SK-N-MC (cell line): ENCODE measurements at regions not wholly inside any gene's neighbourhood (a gene's known extent, or its start where the extent isn't known, plus 50 kb on each side); places are given as distances from the start of the nearest gene placed in this dataset.
A peak's percentile ranks its signal among the peaks of the same experiment; 100 is the strongest.
"Not testable (repeated sequence)": the region's sequence is repeated elsewhere in the genome, so short reads cannot be mapped to it uniquely, and the experiment has no call there.

Experiments used
- DNase-seq: peaks from one replicate; pipeline ENCODE4 v3.0.0-alpha.2; 2011; ENCODE audit warnings: low read depth, low spot score
- H3K27ac ChIP-seq: fragments of 200-600 bp; sonication (generic); 2 replicates; pipeline ENCODE4 v1.5.1; 2016; ENCODE audit warnings: mixed run types
- H3K36me3 ChIP-seq: fragments of 200-600 bp; sonication (generic); 2 replicates; pipeline ENCODE4 v1.6.1; 2017; ENCODE audit warnings: antibody characterized with exemption, low read length, mixed read lengths; ENCODE audit not compliant: insufficient read depth
- H3K4me3 ChIP-seq: fragments of 200-600 bp; sonication (generic); 2 replicates; pipeline ENCODE4 v1.5.1; 2016
- H3K9ac ChIP-seq: fragments of 200-600 bp; sonication (generic); 2 replicates; pipeline ENCODE4 v1.8.0; 2017; ENCODE audit warnings: mixed run types, mixed read lengths; ENCODE audit not compliant: insufficient read length
- H3K9me3 ChIP-seq: fragments of 200-600 bp; sonication (generic); 2 replicates; pipeline ENCODE4 v1.6.1; 2017; ENCODE audit warnings: low read depth, mild to moderate bottlenecking, antibody characterized with exemption, low read length, moderate library complexity, mixed read lengths
- EZH2 ChIP-seq: fragments of 200-600 bp; sonication (generic); IDR thresholded peaks from one replicate; pipeline ENCODE4 v1.6.1; 2017; ENCODE audit warnings: antibody characterized with exemption
- FOXP2 ChIP-seq: optimal IDR thresholded peaks from 2 replicates; pipeline ENCODE3; 2011; ENCODE audit warnings: mild to moderate bottlenecking, moderate library complexity; ENCODE audit not compliant: insufficient read depth; ENCODE audit errors: extremely low read length, control extremely low read depth
- POLR2AphosphoS5 ChIP-seq: IDR thresholded peaks from 2 replicates; pipeline ENCODE4 v1.6.1; 2012; ENCODE audit warnings: mild to moderate bottlenecking, low read depth, low read length, borderline replicate concordance

- Histone ChIP-seq H3K36me3 (no peaks in the 10 kb centered on the region), H3K27ac (no peak overlapping the region), H3K9me3 (no peaks in the 10 kb centered on the region), H3K4me3 (no peak overlapping the region), H3K9ac (no peak overlapping the region)
- no peak for DNase-seq
- TF ChIP-seq POLR2AphosphoS5 (no peak), FOXP2 (no peak), EZH2 (no peak)
Observed at GRCh38 chr11:98710986-98711385, 309.8 kb upstream of the CNTN5 start.

DNA sequence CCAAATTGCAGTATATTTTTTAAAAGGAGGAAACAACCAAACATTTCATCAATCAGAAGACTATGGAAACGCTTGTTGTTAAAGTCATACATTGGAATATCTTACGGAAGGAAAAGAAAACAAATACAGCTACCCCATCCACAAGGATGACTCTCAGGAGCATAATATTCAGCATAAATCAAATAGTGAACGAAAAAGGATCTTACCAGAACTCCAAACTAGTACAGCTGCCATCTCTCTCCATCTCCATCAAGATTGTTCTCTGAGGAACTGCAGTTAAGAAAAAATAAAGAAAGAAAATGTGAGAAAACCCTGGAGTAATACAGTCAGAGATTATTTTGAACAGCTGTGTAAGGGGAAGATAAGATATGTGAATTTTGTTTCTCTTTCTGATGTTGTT is 299.8 kb upstream of the CNTN5 start:
- TF ChIP-seq EZH2 (no peak), FOXP2 (no peak), POLR2AphosphoS5 (no peak)
- no peaks in the 10 kb centered on the region for H3K9me3 ChIP-seq

DNA sequence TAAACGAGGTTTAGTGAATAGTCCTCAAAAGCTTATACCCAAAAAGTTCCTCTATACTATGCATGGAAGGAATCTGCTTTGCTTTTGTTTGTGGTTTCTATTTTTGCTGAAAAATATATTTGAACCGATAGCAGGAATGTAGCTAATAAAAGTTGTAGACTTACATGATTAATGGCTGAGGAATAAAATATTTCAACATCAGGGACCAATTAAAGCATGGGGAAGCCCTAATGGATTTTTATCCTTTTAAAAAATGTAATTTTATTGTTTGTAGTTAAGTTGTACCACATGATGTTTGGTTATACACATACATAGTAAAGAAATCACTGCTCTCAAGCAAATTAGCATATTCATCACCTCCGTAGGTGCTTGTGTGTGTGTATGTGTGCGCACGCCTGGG is 295.3 kb upstream of the CNTN5 start:
- no peaks in the 10 kb centered on the region for H3K36me3 ChIP-seq
- H3K9me3 ChIP-seq, result no peaks in the 10 kb centered on the region; the same call in 1 of the 2 replicates
- peak overlapping the region; percentile 84 for H3K27ac ChIP-seq
- H3K9ac ChIP-seq, result no peak overlapping the region
- peak overlapping the region; percentile 50 for H3K4me3 ChIP-seq
- DNase-seq, result peak; percentile 88
- TF ChIP-seq EZH2, result no peak
- TF ChIP-seq POLR2AphosphoS5, result peak; percentile 50; the same call in 1 of the 2 replicates
- TF ChIP-seq FOXP2, result peak; percentile 83

More for the DNA sequence above, 299.8 kb upstream of the CNTN5 start:
- Histone ChIP-seq H3K27ac (no peak overlapping the region), H3K36me3 (no peaks in the 10 kb centered on the region), H3K9ac (no peak overlapping the region), H3K4me3 (no peak overlapping the region)
- DNase-seq, result no peak

- Histone ChIP-seq H3K9ac (no peak overlapping the region), H3K9me3 (no peaks in the 10 kb centered on the region; the same call in 1 of the 2 replicates), H3K36me3 (no peaks in the 10 kb centered on the region), H3K4me3 (no peak overlapping the region), H3K27ac (no peak overlapping the region)
- TF ChIP-seq EZH2 (no peak), FOXP2 (no peak), POLR2AphosphoS5 (no peak)
- DNase-seq, result no peak
Observed at GRCh38 chr11:98728421-98728820, 292.3 kb upstream of the CNTN5 start.

- no peak overlapping the region for H3K9ac ChIP-seq
- H3K36me3 ChIP-seq, result no peaks in the 10 kb centered on the region
- H3K4me3 ChIP-seq, result no peak overlapping the region
- H3K9me3 ChIP-seq, result no peaks in the 10 kb centered on the region; the same call in 1 of the 2 replicates
- no peak overlapping the region for H3K27ac ChIP-seq
- no peak for DNase-seq
- TF ChIP-seq FOXP2 (no peak), POLR2AphosphoS5 (no peak), EZH2 (no peak)
Observed at GRCh38 chr11:98729118-98729517, 291.6 kb upstream of the CNTN5 start.

- TF ChIP-seq EZH2, result no peak
- no peak for TF ChIP-seq POLR2AphosphoS5
- no peak for TF ChIP-seq FOXP2
- DNase-seq, result no peak
- H3K36me3 ChIP-seq, result no peaks in the 10 kb centered on the region
- H3K27ac ChIP-seq, result no peak overlapping the region
- no peak overlapping the region for H3K4me3 ChIP-seq
- H3K9ac ChIP-seq, result no peak overlapping the region
- no peaks in the 10 kb centered on the region; the same call in 1 of the 2 replicates for H3K9me3 ChIP-seq
Observed at GRCh38 chr11:98732947-98733346, 287.8 kb upstream of the CNTN5 start.

- not testable (repeated sequence) for H3K36me3 ChIP-seq, DNase-seq, H3K27ac ChIP-seq, H3K9me3 ChIP-seq, H3K9ac ChIP-seq
- 0 out of 2 replicates have a peak overlapping the region, but pooled peaks have one; percentile 23 for H3K4me3 ChIP-seq
Observed at GRCh38 chr11:98733378-98733777, 287.4 kb upstream of the CNTN5 start.

GRCh38 chr11:98734686-98735085 is 286.1 kb upstream of the CNTN5 start:
- no peak overlapping the region for H3K27ac ChIP-seq
- H3K9ac ChIP-seq, result no peak overlapping the region
- no peaks in the 10 kb centered on the region for H3K36me3 ChIP-seq
- no peak overlapping the region for H3K4me3 ChIP-seq
- H3K9me3 ChIP-seq, result no peaks in the 10 kb centered on the region
- DNase-seq, result no peak
- TF ChIP-seq FOXP2 (no peak), POLR2AphosphoS5 (no peak), EZH2 (no peak)

DNA sequence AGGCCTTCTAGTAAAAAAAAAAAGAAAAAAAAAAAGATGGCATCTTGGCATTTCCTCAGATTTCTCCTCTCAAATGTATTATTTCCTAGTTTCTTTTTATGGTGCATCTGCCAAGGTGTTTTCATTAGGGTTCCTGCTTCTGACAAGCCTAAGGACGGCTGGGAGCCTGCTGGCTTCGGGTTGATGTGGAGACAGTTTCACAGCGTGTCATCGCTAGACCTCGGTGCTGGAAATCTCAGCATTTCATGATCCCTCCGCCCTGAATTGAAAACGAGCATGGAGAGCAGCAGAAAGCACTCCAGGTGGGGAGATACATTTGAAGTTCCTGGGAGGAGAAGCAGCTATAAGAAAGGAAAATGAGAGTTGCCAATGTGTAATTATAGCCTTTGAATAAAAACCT is 283.9 kb upstream of the CNTN5 start:
- no peak for TF ChIP-seq EZH2
- no peak for TF ChIP-seq POLR2AphosphoS5
- no peak for TF ChIP-seq FOXP2
- H3K9ac ChIP-seq, result no peak overlapping the region
- H3K27ac ChIP-seq, result no peak overlapping the region
- H3K4me3 ChIP-seq, result no peak overlapping the region
- DNase-seq, result no peak
- H3K36me3 ChIP-seq, result no peaks in the 10 kb centered on the region
- no peaks in the 10 kb centered on the region for H3K9me3 ChIP-seq

GRCh38 chr11:98740321-98740720 is 280.4 kb upstream of the CNTN5 start:
- Histone ChIP-seq H3K27ac (no peak overlapping the region), H3K4me3 (no peak overlapping the region), H3K9me3 (no peaks in the 10 kb centered on the region), H3K9ac (no peak overlapping the region), H3K36me3 (no peaks in the 10 kb centered on the region)
- no peak for DNase-seq
- TF ChIP-seq FOXP2, result no peak
- no peak for TF ChIP-seq EZH2
- TF ChIP-seq POLR2AphosphoS5, result no peak

GRCh38 chr11:98763446-98763845 is 257.3 kb upstream of the CNTN5 start:
- not testable (repeated sequence) for H3K9me3 ChIP-seq, H3K4me3 ChIP-seq, H3K36me3 ChIP-seq, H3K27ac ChIP-seq, H3K9ac ChIP-seq, DNase-seq
